GM18909 (cell line): ENCODE measurements at regions not wholly inside any gene's neighbourhood (a gene's known extent, or its start where the extent isn't known, plus 50 kb on each side); places are given as distances from the start of the nearest gene placed in this dataset.

Experiments used
- ATAC-seq: cut with Tn5 transposase; IDR thresholded peaks from one replicate; pipeline ENCODE4 v1.9.1; 2021; ENCODE audit warnings: mild to moderate bottlenecking; ENCODE audit not compliant: unreplicated experiment, poor library complexity

GRCh38 chr2:150168595-150169236 lies 318.8 kb downstream of the RND3 start:
- ATAC-seq, result no peak

GRCh38 chr2:150167711-150168110 lies 319.8 kb downstream of the RND3 start:
- ATAC-seq, result peak; percentile 86

GRCh38 chr2:150166313-150167051 lies 321.0 kb downstream of the RND3 start:
- no peak for ATAC-seq

- ATAC-seq, result no peak
Measured at GRCh38 chr2:150165988-150166312, 321.5 kb downstream of the RND3 start.

- ATAC-seq, result no peak
Measured at GRCh38 chr2:150165442-150165841, 322.0 kb downstream of the RND3 start.

- no peak for ATAC-seq
Measured at GRCh38 chr2:150162241-150162942, 325.1 kb downstream of the RND3 start.

GRCh38 chr2:150160058-150160457 lies 327.4 kb downstream of the RND3 start:
- no peak for ATAC-seq

GRCh38 chr2:150159300-150159699 lies 328.2 kb downstream of the RND3 start:
- no peak for ATAC-seq

GRCh38 chr2:150156876-150157275 lies 330.6 kb downstream of the RND3 start:
- ATAC-seq, result no peak

- ATAC-seq, result no peak
Measured at GRCh38 chr2:150156415-150156814, 331.1 kb downstream of the RND3 start.

- no peak for ATAC-seq
Measured at GRCh38 chr2:150154308-150154797, 333.1 kb downstream of the RND3 start.

GRCh38 chr2:150153646-150154307 lies 333.7 kb downstream of the RND3 start:
- no peak for ATAC-seq

GRCh38 chr2:150152230-150152629 lies 335.2 kb downstream of the RND3 start:
- ATAC-seq, result no peak

GRCh38 chr2:150150144-150150543 lies 337.3 kb downstream of the RND3 start:
- ATAC-seq, result no peak

- ATAC-seq, result no peak
Measured at GRCh38 chr2:150147889-150148683, 339.4 kb downstream of the RND3 start.

- ATAC-seq, result no peak
Measured at GRCh38 chr2:150146879-150147278, 340.6 kb downstream of the RND3 start.

GRCh38 chr2:150145299-150145692 lies 342.2 kb downstream of the RND3 start:
- ATAC-seq, result no peak

GRCh38 chr2:150144546-150145298 lies 342.7 kb downstream of the RND3 start:
- ATAC-seq, result no peak

GRCh38 chr2:150143087-150143536 lies 344.4 kb downstream of the RND3 start:
- no peak for ATAC-seq
